GM21723 (cell line): ENCODE measurements at regions not wholly inside any gene's neighbourhood (a gene's known extent, or its start where the extent isn't known, plus 50 kb on each side); places are given as distances from the start of the nearest gene placed in this dataset.

Experiments
- ATAC-seq: cut with Tn5 transposase; IDR thresholded peaks from one replicate; pipeline ENCODE4 v1.9.1; 2021; ENCODE audit warnings: mild to moderate bottlenecking, moderate library complexity; ENCODE audit not compliant: unreplicated experiment

- ATAC-seq: no peak
These were observed 78.2 kb downstream of the IRF2BPL start for GRCh38 chr14:76950055-76951020.

- ATAC-seq: no peak
These were observed 79.5 kb downstream of the IRF2BPL start for GRCh38 chr14:76948976-76949375.

DNA sequence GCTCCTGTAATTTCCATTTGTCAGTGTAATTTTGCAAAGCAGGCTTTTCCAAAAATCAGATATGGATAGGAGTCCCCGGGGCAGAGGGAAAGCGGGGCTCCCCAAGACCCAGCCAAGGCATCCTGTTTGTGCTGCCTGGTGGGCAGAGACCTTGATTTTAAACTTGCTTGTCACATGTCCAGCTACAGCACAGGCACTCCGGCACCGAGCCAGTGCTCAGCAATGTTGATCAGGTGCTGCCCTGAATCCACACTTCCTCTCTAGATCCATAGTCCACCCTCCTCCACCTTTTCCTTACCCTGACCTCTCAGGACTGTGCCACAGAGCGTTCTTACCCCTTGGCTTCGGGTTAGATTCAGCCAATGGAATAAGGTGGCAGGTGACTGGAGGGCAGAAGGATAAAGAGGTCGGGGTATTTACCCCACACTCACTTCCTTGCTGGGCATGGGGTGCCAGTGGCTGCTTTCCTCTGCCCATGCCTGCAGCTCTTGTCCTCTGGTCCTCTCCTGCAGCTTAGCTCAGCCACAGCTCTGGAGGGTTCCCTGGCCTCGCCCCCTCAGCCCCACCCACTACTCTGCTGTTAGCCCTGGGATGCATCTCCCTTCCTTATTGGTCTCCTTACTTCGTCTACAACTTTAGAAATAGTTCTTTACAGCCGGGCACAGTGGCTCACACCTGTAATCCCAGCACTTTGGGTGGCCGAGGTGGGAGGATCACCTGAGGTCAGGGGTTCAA lies 80.1 kb downstream of the IRF2BPL start:
- ATAC-seq: no peak

- no peak for ATAC-seq
These were observed 80.7 kb downstream of the IRF2BPL start for GRCh38 chr14:76947838-76948184.

GRCh38 chr14:76947078-76947837 lies 81.2 kb downstream of the IRF2BPL start:
- ATAC-seq: peak; percentile 94

- peak; percentile 5 for ATAC-seq
These were observed 81.8 kb downstream of the IRF2BPL start for GRCh38 chr14:76946753-76947077.

- no peak for ATAC-seq
These were observed 85.4 kb downstream of the IRF2BPL start for GRCh38 chr14:76943072-76943471.

GRCh38 chr14:76941946-76942805 lies 86.3 kb downstream of the IRF2BPL start:
- ATAC-seq: no peak

GRCh38 chr14:76941544-76941943 lies 87.0 kb downstream of the IRF2BPL start:
- no peak for ATAC-seq

DNA sequence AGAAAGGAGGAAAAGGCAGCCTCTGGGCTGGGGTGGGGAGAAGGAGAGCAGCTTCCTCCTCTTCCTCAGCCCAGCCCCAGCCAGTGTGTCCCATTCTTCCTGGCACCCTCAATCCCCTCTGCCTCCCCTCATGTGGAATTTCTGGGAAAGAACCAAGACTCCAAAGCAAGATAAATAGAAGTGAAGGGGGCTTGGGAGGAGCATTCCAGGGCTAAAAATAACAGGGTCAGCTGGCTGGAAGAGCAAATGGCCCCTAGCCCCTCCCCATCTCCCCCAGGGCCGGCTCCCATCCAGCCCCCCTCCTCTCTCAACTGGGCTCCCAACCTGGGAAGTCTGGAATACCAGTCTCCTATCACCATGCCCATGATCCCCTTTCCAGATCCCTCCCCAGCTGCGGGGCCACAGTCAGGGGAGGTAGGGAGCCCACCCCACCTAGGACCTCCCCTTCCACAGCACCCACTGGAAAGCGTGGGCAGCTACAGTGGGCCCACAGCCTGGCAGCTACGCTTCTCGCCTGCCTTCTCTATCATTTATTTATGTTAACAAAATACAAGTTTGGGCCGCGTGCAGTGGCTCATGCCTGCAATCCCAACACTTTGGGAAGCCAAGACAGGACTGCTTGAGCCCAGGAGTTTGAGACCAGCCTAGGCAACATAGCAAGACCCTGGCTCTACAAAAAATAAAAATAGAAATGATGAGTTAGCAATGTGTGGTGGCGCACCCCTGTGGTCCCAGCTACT lies 88.3 kb downstream of the IRF2BPL start:
- no peak for ATAC-seq

- no peak for ATAC-seq
These were observed 89.3 kb downstream of the IRF2BPL start for GRCh38 chr14:76939015-76939742.

DNA sequence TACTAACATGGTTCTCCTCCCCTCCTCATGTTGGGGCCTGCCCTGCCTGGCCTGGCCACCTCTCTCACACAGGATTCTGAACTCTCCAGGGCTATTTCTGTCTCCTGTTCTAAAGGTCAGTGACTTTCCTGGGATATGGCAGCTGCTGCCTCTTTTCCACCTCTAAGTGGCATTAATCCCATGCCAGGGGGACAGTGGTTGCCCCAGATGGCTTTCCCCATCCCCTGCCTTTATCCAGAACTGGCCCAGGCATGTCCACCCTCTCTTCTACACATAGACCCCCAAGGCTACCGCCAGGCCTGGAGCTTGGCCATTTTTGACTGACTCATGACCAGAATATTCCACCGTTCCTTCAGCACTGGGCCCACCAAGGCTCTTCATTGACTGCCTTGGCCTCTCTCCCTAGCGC lies 90.4 kb downstream of the IRF2BPL start:
- no peak for ATAC-seq

DNA sequence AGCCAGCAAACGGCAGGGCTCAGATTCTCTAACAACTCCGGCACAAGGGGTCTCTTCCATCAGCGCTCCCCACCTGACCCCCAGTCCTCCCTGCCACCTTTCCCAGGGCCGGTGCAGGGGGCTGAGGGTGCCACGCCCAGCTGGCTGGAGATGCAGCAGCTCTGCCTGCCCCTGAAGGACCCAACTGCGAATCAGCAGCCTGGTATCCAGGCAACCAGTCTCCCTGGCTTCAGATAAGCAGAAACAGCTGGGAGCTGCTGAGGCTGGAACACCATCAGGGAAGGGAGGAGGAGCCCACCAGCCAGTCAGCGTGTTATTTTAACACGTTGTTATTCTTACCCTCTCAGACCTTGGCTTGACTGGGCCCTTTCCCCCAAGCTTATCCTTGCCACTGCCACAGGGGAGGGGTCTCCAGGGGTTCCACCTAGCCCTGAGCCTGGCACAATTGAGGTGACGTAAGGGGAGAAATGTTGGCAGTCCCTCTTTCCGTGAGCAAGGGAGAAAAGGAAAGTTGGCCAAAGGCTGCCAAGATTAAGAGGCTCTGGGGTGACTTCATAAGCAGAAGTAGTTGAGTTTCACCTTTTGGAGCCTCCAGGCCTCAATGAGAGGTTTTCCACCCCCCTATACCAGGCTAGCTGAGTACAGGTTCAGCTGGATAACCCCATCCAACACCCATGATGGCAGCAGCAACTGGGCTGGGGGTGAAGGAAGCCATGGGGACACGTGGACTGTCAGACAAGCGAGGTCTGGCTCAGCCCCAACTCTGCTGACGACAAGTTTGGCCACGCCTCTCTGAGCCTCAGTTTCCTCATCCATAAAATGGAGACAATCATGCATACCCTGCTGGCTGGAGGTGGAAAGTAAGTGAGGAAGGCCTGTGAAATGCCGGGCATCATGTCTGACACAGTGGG lies 91.1 kb downstream of the IRF2BPL start:
- ATAC-seq: no peak

- ATAC-seq: no peak
These were observed 92.0 kb downstream of the IRF2BPL start for GRCh38 chr14:76936483-76936882.

DNA sequence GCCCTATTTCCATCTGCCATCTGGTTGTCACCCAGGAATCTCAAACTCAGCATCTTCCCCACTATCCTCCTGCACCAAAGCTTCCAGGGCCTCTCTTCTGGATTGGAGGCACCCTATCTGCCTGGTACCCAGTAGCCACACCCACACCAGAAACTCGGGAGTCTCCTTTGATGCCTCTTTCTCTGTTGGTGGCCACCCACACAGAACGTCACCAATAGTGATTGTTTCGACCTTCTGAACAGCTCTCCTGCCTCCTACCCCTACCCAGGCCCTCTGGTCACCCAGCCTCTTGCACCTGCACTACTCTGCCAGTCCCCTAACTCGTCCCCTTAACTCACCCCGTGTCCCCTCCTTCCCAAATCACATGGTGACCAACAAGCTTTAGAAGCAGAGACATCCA lies 95.0 kb downstream of the IRF2BPL start:
- ATAC-seq: no peak

DNA sequence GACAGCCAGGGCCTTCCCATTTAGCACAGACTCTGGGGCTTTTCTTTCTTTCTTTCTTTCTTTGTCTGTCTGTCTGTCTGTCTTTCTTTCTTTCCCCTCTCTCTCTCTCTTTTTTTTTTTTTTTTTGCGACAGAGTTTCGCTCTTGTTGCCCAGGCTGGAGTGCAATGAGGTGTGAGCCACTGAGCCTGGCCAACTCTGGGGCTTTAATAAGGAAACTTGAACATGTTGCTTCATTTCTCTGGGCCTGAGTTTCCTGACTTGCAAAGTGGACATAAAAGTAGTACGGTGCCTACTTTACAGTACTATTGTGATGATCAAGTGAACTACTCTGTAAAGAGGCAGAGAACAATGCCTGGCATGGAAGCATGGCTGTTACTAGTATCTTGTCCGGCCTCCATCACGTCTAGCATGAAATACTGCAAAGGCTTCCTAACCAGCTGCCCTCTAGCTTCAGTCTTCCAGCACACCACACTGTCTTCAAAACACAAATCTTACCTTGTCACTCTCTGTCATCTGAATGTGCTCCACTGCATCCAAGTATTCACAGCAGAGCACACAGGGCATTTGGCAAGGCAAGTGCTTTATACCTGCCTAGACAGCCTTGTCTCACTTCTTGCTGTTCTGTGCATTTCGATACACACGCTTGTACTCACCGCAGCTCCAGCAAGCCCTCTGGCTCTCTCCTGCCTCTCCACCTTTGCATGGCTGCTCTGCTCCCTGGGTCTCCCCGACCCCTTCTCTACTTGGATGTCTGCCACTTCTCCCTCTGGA lies 96.7 kb downstream of the IRF2BPL start:
- no peak for ATAC-seq

GRCh38 chr14:76930549-76930948 lies 98.0 kb downstream of the IRF2BPL start:
- ATAC-seq: no peak
